ENCODE measurements at regions not wholly inside any gene's neighbourhood (a gene's known extent, or its start where the extent isn't known, plus 50 kb on each side); places are given as distances from the start of the nearest gene placed in this dataset.
A peak's percentile ranks its signal among the peaks of the same experiment; 100 is the strongest.
"Not testable (repeated sequence)": the region's sequence is repeated elsewhere in the genome, so short reads cannot be mapped to it uniquely, and the experiment has no call there.

DNA sequence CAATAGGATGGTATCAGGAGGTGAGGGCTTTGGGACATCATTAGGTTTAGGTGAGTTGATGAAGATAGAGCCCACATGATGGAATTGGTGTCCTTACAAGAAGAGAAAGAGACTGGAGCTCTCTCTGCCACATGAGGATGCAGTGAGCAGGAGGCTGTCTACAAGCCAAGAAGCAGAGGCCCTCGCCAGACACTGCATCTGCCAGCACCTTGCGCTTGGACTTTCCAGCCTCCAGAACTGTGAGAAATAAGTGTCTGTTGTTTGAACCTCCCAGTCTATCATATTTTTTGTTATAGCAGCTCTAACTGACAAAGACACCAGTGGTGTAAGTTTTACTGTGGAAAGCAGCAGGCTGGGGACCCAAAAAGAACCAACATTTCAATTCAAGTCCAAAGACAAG is 571.1 kb upstream of the ID2 start:
- DNase-seq: no peak

DNA sequence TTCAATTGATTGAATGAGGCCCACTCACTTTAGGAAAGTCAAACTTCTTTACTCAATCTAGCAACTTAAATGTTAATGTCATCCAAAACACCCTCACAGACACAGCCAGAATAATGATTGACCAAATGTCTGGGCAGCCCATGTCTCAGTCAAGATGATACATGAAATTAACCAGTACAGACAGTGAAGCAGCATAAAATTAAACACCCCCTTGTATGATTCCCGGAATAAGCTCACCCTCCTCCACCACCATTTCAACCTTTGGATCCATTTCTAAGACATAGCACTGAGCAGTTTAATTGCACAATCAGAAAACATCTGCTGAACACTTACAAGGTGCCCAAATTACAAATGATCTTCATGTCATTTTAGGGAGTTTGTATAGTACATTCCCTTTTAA is 570.7 kb upstream of the ID2 start:
- no peak for DNase-seq

DNA sequence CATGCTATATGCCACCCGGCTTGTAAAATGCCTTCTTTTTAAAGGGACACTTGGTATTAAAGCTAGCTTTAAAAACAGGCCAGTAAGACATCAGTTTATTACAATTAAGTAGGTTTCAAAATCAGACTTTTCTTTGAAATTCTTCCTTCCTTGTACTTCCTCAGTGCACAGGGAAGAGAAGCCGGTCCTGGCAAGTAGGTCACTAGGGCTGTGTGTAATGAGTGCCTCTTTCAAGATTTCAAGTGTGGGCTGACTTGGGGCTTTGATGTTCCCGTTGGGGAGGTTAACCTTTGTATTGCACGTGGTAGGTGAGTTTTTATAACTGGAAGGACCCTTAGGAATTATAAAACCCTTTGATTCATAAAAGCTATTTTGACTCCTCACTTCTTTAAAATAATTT is 566.4 kb upstream of the ID2 start:
- DNase-seq: no peak

- no peak for DNase-seq
Observed at GRCh38 chr2:8115966-8116365, 565.9 kb upstream of the ID2 start.

DNA sequence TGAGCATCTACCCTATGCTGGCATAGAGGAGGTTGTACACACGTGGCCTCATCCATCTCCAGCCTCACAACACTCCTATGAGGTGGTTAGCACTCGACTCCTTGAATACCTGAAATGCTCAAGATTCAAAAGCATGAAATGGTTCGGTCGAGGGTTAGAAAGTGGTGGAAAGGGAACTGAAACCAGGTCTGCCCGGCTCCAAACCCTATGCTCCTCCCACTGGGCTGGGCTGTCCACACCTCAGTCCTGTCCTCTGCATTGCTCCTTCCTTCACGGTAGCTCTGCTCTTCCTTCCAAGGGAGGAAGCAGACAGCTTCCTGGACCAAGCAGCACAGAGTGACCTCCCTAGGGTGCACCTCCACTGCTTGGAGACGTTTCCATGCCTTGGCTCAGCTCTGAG is 565.2 kb upstream of the ID2 start:
- no peak for DNase-seq

DNA sequence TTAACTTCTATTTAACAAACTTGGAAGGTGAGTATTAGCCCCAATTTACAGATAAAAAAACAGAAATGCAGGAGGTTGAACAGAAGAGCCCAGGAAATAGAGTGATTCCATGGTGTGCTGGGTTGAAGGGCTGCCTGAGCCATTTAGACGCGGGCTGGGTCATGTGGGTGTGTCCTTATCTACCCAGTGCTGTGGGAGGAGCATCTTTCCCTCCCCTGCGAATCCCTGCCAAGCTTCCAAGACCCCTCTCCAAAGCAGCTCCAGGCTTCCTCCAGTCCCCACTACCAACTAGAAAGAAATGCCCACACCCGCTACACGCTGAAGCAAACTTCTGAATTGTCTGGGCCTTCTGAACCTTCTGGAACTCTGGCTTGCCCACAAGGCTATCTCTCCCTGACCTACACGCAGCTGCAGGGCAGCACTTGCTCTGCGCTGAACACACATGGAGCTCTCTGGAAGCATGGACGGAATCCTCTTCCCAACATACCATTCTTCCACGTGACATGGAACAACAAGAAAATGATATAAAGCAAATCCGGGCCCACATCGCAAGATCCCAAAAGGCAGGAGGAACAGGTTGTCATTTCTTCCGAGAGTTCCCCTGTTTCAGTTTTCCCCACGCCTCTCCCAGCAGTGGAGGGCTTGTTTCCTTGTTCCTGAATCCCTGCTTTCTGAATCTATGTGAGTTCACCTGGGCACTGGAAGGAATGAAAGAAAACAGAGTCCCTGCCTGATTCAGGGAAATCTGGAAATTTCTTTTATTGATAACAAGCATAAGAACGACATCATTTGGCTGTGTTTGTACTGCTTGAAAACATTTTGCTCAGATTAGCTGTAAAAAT is 562.7 kb upstream of the ID2 start:
- DNase-seq: no peak

DNA sequence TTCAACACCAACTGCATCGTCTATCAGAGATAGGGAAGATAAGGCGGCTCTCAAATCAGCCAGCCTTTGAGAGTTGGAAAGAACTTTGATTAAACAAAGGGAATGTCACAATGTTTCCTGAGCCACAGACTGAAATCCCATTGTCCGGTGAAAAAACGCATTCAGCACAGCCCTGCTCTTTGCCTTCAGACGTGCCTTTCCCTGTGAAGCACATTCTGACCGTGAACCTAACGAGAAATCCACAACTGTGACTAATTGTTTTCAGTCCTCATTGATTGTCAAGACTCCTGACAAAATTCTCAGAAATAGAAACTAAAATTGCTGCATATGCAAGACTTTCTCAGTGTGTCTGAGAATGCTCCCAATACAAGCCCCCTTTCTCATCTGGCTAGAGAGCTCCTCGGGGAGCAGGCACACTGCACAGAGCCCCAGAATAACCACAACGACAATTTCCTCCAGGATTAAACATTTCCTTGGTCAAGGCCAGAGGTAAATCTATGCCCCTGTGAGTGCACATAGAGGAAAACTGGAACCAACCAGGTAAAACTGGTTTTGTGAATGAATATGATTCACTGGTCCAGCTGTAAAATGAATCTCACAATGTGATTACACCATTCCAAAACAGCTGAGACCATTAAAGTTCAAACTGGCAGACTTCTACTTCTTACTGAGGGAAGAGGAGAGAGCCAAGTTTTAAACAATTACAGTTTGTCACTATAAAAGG is 561.9 kb upstream of the ID2 start:
- DNase-seq: no peak

GRCh38 chr2:8120506-8120860 is 561.4 kb upstream of the ID2 start:
- no peak for DNase-seq

GRCh38 chr2:8121022-8121825 is 560.6 kb upstream of the ID2 start:
- no peak for DNase-seq

DNA sequence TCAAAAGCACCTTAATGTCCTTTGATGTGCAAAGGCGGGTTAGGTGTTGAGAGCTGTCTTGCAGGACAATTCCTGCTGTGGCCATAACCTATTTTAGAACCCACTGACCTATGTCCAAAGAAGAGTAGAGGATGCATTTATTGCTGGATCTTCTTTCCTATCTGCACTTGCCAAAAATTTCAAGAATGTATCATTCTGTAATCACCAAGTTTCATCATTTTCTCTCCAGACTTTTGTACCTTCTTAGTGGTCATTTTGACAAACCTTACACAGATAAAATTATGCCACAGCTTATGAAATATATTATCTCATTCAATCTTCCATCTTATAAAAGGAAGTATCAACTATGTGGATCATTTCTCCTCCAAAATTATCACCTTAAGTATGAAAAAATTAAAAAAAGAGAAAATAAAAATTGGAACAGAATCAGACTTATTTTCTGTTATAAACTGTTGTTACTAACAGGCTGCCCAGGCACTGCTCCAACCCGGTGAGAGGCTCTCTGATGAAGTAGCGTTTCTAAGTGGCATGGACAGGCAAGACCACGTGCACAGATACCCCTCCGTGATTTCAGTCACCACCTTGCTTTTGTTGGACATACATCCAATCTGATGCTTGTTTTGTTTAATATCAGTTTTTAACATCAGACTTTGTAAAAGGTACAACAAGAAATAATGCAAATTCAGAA is 559.9 kb upstream of the ID2 start:
- DNase-seq: no peak

DNA sequence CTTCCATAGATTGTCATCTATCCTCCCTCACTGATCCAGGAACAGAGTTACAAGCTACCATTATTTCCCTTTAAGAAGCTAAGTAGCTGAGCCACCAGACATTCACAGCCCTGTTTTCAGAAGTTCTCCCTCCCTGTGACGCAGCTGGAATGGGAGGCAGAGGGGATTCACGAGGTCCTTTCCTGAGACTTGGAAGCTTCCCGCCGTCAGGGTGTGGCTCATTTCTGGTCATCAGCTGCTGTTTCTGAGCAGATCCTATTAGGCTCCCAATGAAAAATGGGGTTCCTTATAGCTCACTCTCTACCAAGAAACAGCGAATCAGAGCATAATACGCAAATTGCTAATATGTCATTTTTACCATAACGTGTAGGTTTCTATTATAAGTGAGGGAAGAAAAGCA is 559.3 kb upstream of the ID2 start:
- no peak for DNase-seq

- DNase-seq: no peak
Observed at GRCh38 chr2:8123464-8123863, 558.4 kb upstream of the ID2 start.

DNA sequence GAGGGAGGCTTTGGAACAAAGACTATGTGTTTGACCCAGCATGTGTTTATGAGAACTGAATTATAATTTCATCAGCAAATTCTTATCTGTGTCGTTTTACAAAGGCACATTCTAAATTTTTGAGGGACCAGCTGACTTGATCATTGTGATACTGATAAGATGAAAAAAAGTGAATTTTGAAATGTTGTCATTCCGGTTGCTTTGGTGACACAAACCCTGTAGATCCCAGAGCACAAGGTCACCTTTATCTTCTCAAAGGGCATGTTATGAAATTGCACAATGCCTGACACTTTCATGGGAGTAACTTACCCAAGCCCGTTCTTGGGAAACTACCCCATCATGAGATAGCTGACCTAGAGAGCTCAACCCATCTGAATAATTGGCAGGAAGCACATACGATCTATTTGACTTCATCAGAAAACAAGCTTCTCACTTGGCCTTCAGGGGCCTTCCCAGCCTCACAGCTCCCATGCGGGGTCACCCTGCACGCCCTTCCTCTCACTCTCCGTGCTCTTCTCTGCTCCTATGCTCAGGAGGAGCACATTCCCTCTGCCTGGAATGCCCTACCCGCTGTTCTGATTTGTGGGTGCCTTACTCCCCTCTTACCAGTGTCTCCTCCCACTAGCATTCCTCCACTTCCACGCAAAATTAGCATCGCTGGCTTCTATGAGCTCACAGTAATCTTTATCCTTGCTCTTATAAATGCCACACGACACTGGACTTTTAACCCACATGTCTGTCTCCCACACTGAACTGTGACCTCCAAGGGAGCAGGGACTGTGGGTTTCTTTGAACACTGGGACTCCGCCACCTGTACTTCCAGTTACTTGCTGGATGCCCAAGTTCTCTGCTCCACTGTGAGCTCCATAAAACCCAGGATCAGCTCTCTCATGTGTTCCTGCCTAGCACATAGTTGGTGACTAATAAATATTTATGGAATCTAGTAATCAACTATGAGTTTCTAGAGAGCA is 555.8 kb upstream of the ID2 start:
- DNase-seq: no peak

DNA sequence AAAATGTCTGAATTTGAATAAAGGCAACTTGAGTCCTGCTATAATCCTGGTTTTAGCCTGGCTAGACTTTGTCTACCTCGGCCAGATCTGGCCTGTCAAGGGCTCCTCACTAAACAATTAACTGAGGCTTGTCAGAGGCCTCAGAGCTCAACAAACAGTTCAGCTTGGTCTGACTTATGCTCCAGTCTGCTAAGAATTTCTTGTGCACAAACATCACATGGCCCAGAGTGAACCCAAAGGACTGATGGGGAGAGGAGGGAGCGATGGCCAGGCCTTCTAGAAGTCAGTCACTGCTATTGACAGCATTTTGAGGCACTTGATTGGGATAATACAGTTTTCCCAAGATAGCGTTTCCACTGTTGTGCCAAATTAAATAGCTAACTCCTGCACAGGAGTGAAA is 555.1 kb upstream of the ID2 start:
- no peak for DNase-seq

GRCh38 chr2:8131423-8131822 is 550.4 kb upstream of the ID2 start:
- DNase-seq: not testable (repeated sequence)

GRCh38 chr2:8132351-8132831 is 549.5 kb upstream of the ID2 start:
- peak; percentile 38 for DNase-seq

DNA sequence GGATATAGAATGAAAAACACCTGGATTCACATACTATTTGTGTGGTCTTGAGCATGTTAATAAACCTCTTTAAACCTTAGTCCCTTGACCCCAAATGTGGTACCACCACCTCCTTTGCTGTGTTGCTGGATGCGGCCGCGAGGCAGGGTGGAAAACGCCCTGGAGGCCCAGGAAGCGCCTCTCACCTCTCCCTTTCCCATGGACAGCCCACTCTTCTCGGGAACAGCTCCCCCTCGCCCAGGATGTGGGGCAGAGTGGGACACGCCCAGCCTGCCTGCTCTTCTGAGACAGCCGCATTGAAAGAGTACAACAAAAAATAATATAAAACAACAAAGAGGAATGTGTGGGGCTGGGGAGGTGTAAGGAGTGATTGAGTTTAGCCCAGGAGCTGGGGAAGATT is 549.0 kb upstream of the ID2 start:
- DNase-seq: no peak

DNA sequence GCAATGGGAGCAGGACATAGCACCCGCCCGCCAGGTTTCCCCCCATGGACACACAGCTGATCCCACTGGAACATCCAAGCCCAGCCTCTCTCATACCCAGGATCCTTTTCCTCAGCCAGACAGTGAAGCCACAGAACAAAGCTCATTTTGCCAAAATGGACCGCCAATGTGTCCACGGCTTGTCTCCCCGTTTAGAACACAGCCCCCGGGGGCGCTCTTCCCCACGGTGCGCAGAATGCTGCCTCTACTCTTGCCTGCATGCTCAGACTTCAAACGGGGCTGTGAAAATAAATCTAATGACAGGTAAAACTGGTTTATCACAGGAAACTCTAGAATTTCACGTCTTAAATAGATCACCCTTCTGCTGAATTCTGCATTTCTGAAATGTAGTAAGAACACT is 548.5 kb upstream of the ID2 start:
- DNase-seq: no peak

- DNase-seq: no peak
Observed at GRCh38 chr2:8133913-8134472, 547.9 kb upstream of the ID2 start.

- DNase-seq: peak; percentile 65
Observed at GRCh38 chr2:8134473-8134932, 547.4 kb upstream of the ID2 start.

GRCh38 chr2:8134985-8135682 is 546.7 kb upstream of the ID2 start:
- no peak for DNase-seq

Measured in NCI-H510A (cell line).